ENCODE measurements at regions not wholly inside any gene's neighbourhood (a gene's known extent, or its start where the extent isn't known, plus 50 kb on each side); places are given as distances from the start of the nearest gene placed in this dataset.

GRCh38 chr1:214174508-214175199, 106.3 kb upstream of the SMYD2 start (continued):
- TF ChIP-seq SMC3 (IDR thresholded peaks at IDR 0.05; ENCODE audit: borderline replicate concordance, low read length) (no peak), ATF7 (IDR thresholded peaks at IDR 0.05; ENCODE audit: low read depth) (no peak), NR2C2 (IDR thresholded peaks at IDR 0.05; ENCODE audit: borderline replicate concordance, control insufficient read depth, insufficient read length, low read depth) (no peak), BACH1 (IDR thresholded peaks at IDR 0.05; ENCODE audit: borderline replicate concordance) (no peak), POLR2AphosphoS2 (IDR thresholded peaks at IDR 0.05; ENCODE audit: low read depth, low read length) (no peak), MEF2B (IDR thresholded peaks at IDR 0.05; ENCODE audit: partially characterized antibody, poor library complexity, severe bottlenecking) (no peak)
- TF ChIP-seq, protein P1, sequence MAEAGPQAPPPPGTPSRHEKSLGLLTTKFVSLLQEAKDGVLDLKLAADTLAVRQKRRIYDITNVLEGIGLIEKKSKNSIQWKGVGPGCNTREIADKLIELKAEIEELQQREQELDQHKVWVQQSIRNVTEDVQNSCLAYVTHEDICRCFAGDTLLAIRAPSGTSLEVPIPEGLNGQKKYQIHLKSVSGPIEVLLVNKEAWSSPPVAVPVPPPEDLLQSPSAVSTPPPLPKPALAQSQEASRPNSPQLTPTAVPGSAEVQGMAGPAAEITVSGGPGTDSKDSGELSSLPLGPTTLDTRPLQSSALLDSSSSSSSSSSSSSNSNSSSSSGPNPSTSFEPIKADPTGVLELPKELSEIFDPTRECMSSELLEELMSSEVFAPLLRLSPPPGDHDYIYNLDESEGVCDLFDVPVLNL (IDR thresholded peaks at IDR 0.05; ENCODE audit: low read depth, low read length), result no peak

- no peak for DNase-seq (ENCODE audit: low read depth, low spot score)
- H3K27me3 ChIP-seq (replicated peaks in 1 of 2; ENCODE audit: control insufficient read depth in 2 of 2, insufficient read depth in 2 of 2, low read length in 1 of 2), result no peaks in the 10 kb centered on the region
- no peak overlapping the region for H3K4me3 ChIP-seq
- H3K27ac ChIP-seq (ENCODE audit: control insufficient read depth, insufficient read depth), result no peak overlapping the region
- 50% methylated on average over 2 of the region's 2 CpGs for WGBS (ENCODE audit: insufficient coverage, insufficient replicate concordance, low lambda C conversion rate, missing lambda C conversion rate)
- no peaks in the 10 kb centered on the region for H4K20me1 ChIP-seq (ENCODE audit: control insufficient read depth, insufficient read depth)
- H3K4me1 ChIP-seq (ENCODE audit: control insufficient read depth, insufficient read depth, low read length), result no peaks in the 10 kb centered on the region
- no peaks in the 10 kb centered on the region for H3K9me3 ChIP-seq (replicated peaks; ENCODE audit: control insufficient read depth, insufficient read depth, low read length)
- ATAC-seq, result no peak
- H3K9ac ChIP-seq (ENCODE audit: control insufficient read depth, insufficient read depth, low read length), result no peak overlapping the region
- ChIA-PET RAD21 (ENCODE audit: unreplicated experiment) (no interaction called here), CTCF (no interaction called here), POLR2A (no interaction called here), SMC1A (ENCODE audit: uncharacterized antibody, unreplicated experiment) (interaction anchor here (0.7 to 1.2 kb wide), 2 partner anchors 9 to 11 kb away, joined by 3 read pairs; no protein-coding TSS in a partner anchor)
- no peak overlapping the region for H2AFZ ChIP-seq (ENCODE audit: control insufficient read depth, low read depth, low read length)
- no TSS peak for BruUV-seq (replicated peaks)
- no peaks in the 10 kb centered on the region for H3K36me3 ChIP-seq (ENCODE audit: control insufficient read depth in 2 of 2, insufficient read depth in 2 of 2, low read length in 1 of 2)
- no peak for FAIRE-seq
- intact Hi-C loops (cut with micrococcal nuclease; ENCODE audit: unreplicated experiment), result no loop called here
- in situ Hi-C loops (cut with MboI), result no loop called here
- H3K79me2 ChIP-seq (ENCODE audit: control insufficient read depth, insufficient read depth, low read length), result no peaks in the 10 kb centered on the region
- H3K4me2 ChIP-seq (ENCODE audit: control insufficient read depth, insufficient read depth), result no peak overlapping the region
- TF ChIP-seq RB1 (IDR thresholded peaks at IDR 0.05; ENCODE audit: borderline replicate concordance) (no peak), ZZZ3 (IDR thresholded peaks at IDR 0.05; ENCODE audit: control insufficient read depth, insufficient read length, low read depth) (no peak), RELB (IDR thresholded peaks at IDR 0.05; ENCODE audit: low read depth) (no peak), PML (IDR thresholded peaks at IDR 0.05; ENCODE audit: low read length) (no peak), IKZF1 (conservative IDR thresholded peaks at IDR 0.05) (no peak), ETV6 (conservative IDR thresholded peaks at IDR 0.05 in 1 of 2, IDR thresholded peaks at IDR 0.05 in 1 of 2; ENCODE audit: borderline replicate concordance in 1 of 2, low read depth in 1 of 2) (no peak), LARP7 (IDR thresholded peaks at IDR 0.05) (no peak), MYC (IDR thresholded peaks at IDR 0.05; ENCODE audit: insufficient read depth, insufficient read length, insufficient replicate concordance, low read length, severe bottlenecking) (no peak)
Measured at GRCh38 chr1:214178102-214178501, 102.9 kb upstream of the SMYD2 start.

Measured in GM12878 (cell line).